WTC11 (cell line): ENCODE measurements at regions not wholly inside any gene's neighbourhood (a gene's known extent, or its start where the extent isn't known, plus 50 kb on each side); places are given as distances from the start of the nearest gene placed in this dataset.

ENCODE experiments used
- CREM ChIP-seq: sonication (generic); formaldehyde crosslinking; IDR thresholded peaks from 2 replicates; pipeline ENCODE4 v1.8.1; 2022; ENCODE audit warnings: mild to moderate bottlenecking, missing genetic modification reagents, moderate library complexity
- KAT7 ChIP-seq: sonication (generic); formaldehyde crosslinking; IDR thresholded peaks from 2 replicates; pipeline ENCODE4 v1.8.1; 2023; ENCODE audit warnings: missing genetic modification reagents, mild to moderate bottlenecking, borderline replicate concordance
- TF ChIP-seq, protein P1 (sequence below): fragments of 200-600 bp; IDR thresholded peaks from 2 replicates; pipeline ENCODE4 v1.8.0; 2022; ENCODE audit warnings: antibody characterized with exemption

DNA sequence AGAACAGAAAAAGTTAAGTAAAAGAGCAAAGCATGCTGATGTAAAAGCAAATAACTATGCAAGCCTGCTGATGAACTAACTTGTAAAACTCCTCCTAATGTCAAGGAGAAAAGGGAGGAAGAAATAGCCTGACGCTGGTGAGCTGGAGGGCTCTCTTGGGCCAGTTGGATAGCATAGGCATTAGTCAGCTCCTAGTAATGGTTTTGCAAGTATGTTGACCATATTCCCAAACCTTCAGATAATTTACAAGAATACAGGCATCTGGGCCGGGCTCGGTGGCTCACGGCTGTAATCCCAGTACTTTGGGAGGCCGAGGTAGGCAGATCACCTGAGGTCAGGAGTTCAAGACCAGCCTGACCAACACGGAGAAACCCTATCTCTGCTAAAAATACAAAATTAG is 871.4 kb downstream of the C12orf50 start:
- TF ChIP-seq, protein P1, sequence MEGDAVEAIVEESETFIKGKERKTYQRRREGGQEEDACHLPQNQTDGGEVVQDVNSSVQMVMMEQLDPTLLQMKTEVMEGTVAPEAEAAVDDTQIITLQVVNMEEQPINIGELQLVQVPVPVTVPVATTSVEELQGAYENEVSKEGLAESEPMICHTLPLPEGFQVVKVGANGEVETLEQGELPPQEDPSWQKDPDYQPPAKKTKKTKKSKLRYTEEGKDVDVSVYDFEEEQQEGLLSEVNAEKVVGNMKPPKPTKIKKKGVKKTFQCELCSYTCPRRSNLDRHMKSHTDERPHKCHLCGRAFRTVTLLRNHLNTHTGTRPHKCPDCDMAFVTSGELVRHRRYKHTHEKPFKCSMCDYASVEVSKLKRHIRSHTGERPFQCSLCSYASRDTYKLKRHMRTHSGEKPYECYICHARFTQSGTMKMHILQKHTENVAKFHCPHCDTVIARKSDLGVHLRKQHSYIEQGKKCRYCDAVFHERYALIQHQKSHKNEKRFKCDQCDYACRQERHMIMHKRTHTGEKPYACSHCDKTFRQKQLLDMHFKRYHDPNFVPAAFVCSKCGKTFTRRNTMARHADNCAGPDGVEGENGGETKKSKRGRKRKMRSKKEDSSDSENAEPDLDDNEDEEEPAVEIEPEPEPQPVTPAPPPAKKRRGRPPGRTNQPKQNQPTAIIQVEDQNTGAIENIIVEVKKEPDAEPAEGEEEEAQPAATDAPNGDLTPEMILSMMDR, result no peak
- TF ChIP-seq KAT7 (CRISPR knock-in tag), result no peak
- no peak for TF ChIP-seq CREM (CRISPR knock-in tag)
